H1 (cell line): ENCODE measurements at regions not wholly inside any gene's neighbourhood (a gene's known extent, or its start where the extent isn't known, plus 50 kb on each side); places are given as distances from the start of the nearest gene placed in this dataset.

Experiments used
- CTCF ChIA-PET: fragments of 300-600 bp; sonication (Branson Sonifier 250); formaldehyde crosslinking; loops from one replicate; lab custom pipeline; 2021; ENCODE audit not compliant: partially characterized antibody; lab: Charles Lee
- POLR2A ChIA-PET: fragments of 300-600 bp; sonication (Branson Sonifier 250); formaldehyde crosslinking; loops from one replicate; lab custom pipeline; 2021; ENCODE audit warnings: inconsistent platforms; ENCODE audit not compliant: partially characterized antibody; lab: Charles Lee
- DNase-seq, 2 experiments: peaks; one replicate each; pipeline versions ENCODE4 v3.0.0 to v3.0.0-alpha.2; 2010 to 2022; ENCODE audit warnings: low spot score in 2 of 2, low read depth in 1 of 2, mixed read lengths in 1 of 2
- FAIRE-seq: peaks from 2 replicates; lab custom pipeline; 2011; peaks lifted over from hg19 to GRCh38; lab: Jason Lieb, UNC
- H2AFZ ChIP-seq: 2 replicates; pipeline ENCODE4 v1.8.1; 2012; ENCODE audit warnings: low read length, inconsistent platforms
- H2AK5ac ChIP-seq: 2 replicates; pipeline ENCODE4 v1.6.1; 2013; ENCODE audit warnings: low read depth, low read length
- H2BK120ac ChIP-seq: replicated peaks from 2 replicates; pipeline ENCODE3; 2013; ENCODE audit warnings: low read depth, low read length, inconsistent platforms
- H2BK12ac ChIP-seq: 2 replicates; pipeline ENCODE4 v1.6.1; 2013; ENCODE audit warnings: low read depth, low read length
- H2BK15ac ChIP-seq: 2 replicates; pipeline ENCODE4 v1.6.1; 2013; ENCODE audit warnings: low read length
- H2BK20ac ChIP-seq: 2 replicates; pipeline ENCODE4 v1.6.1; 2013; ENCODE audit warnings: low read length
- H2BK5ac ChIP-seq: 2 replicates; pipeline ENCODE4 v1.6.1; 2013; ENCODE audit warnings: low read depth, low read length
- H3K14ac ChIP-seq: 2 replicates; pipeline ENCODE4 v1.6.1; 2013; ENCODE audit warnings: inconsistent platforms; ENCODE audit not compliant: insufficient read length
- H3K18ac ChIP-seq: 2 replicates; pipeline ENCODE4 v1.6.1; 2013; ENCODE audit warnings: low read length; ENCODE audit errors: extremely low read depth
- H3K23ac ChIP-seq: 2 replicates; pipeline ENCODE4 v1.6.1; 2013; ENCODE audit warnings: inconsistent platforms; ENCODE audit not compliant: insufficient read length
- H3K23me2 ChIP-seq: 2 replicates; pipeline ENCODE4 v1.6.1; 2013; ENCODE audit warnings: low read depth, low read length
- H3K27ac ChIP-seq: 2 replicates; pipeline ENCODE4 v1.6.1; 2011; ENCODE audit warnings: low read depth, low read length, inconsistent platforms
- H3K27me3 ChIP-seq, 4 experiments: replicated peaks in 1 of 4; 1 replicate in 1 of 4; 2 replicates in 3 of 4; pipeline versions ENCODE4 v1.6.1 to v1.8.1; 2011 to 2013; ENCODE audit warnings: low read length in 3 of 4, mild to moderate bottlenecking in 3 of 4, inconsistent platforms in 2 of 4, mixed read lengths in 2 of 4, moderate library complexity in 1 of 4; ENCODE audit not compliant: control insufficient read depth in 3 of 4, insufficient read depth in 3 of 4; ENCODE audit errors: extremely low read depth in 1 of 4
- H3K36me3 ChIP-seq, 4 experiments: 2 replicates each; pipeline versions ENCODE4 v1.6.1 to v1.8.1; 2011 to 2013; ENCODE audit warnings: mild to moderate bottlenecking in 4 of 4, low read length in 3 of 4, moderate library complexity in 2 of 4, control low read depth in 1 of 4, inconsistent platforms in 1 of 4; ENCODE audit not compliant: insufficient read depth in 4 of 4, control insufficient read depth in 2 of 4
- H3K4ac ChIP-seq: replicated peaks from 2 replicates; pipeline ENCODE3; 2013; ENCODE audit warnings: low read length, low read depth, mixed read lengths, inconsistent platforms; ENCODE audit not compliant: insufficient read length
- H3K4me1 ChIP-seq, 4 experiments: replicated peaks in 1 of 4; 1 replicate in 1 of 4; 2 replicates in 3 of 4; pipeline versions ENCODE4 v1.6.1 to v1.8.1; 2011 to 2013; ENCODE audit warnings: low read length in 3 of 4, inconsistent platforms in 2 of 4, mixed read lengths in 1 of 4; ENCODE audit not compliant: insufficient read depth in 4 of 4, control insufficient read depth in 3 of 4
- H3K4me2 ChIP-seq, 2 experiments: 2 replicates each; pipeline versions ENCODE4 v1.6.1 to v1.8.1; 2011 to 2013; ENCODE audit warnings: low read depth in 2 of 2, low read length in 2 of 2, control low read depth in 1 of 2, inconsistent platforms in 1 of 2, mild to moderate bottlenecking in 1 of 2; ENCODE audit not compliant: insufficient read depth in 1 of 2
- H3K4me3 ChIP-seq, 4 experiments: fragments of 200-600, 300-600 bp in 1 of 4; sonication (generic), shearing (Covaris generic), sonication (Bioruptor Twin) in 1 of 4; 2 replicates each; pipeline versions ENCODE4 v1.5.1 to v1.8.1; 2011 to 2016; ENCODE audit warnings: low read length in 4 of 4, low read depth in 3 of 4, control low read depth in 2 of 4, inconsistent platforms in 2 of 4, mild to moderate bottlenecking in 2 of 4, mixed read lengths in 1 of 4, moderate library complexity in 1 of 4; ENCODE audit not compliant: insufficient read depth in 2 of 4; ENCODE audit errors: extremely low read depth in 1 of 4
- H3K56ac ChIP-seq: replicated peaks from 2 replicates; pipeline ENCODE3; 2013; ENCODE audit warnings: low read depth, mild to moderate bottlenecking, mixed read lengths, low read length, inconsistent platforms; ENCODE audit not compliant: insufficient read length
- H3K79me1 ChIP-seq: 2 replicates; pipeline ENCODE4 v1.6.1; 2013; ENCODE audit warnings: low read depth, low read length, control low read depth
- H3K79me2 ChIP-seq, 2 experiments: 2 replicates each; pipeline versions ENCODE4 v1.6.1 to v1.8.1; 2012 to 2013; ENCODE audit warnings: low read length in 2 of 2, mild to moderate bottlenecking in 2 of 2, inconsistent platforms in 1 of 2; ENCODE audit not compliant: insufficient read depth in 2 of 2, control insufficient read depth in 1 of 2
- H3K9ac ChIP-seq, 4 experiments: replicated peaks in 1 of 4; 1 replicate in 1 of 4; 2 replicates in 3 of 4; pipeline versions ENCODE4 v1.6.1 to v1.8.1; 2011 to 2013; ENCODE audit warnings: low read depth in 3 of 4, low read length in 3 of 4, control low read depth in 2 of 4, mild to moderate bottlenecking in 2 of 4, moderate library complexity in 2 of 4, inconsistent platforms in 1 of 4; ENCODE audit errors: extremely low read depth in 1 of 4
- H3K9me3 ChIP-seq, 2 experiments: 2 replicates each; pipeline versions ENCODE4 v1.6.1 to v1.8.1; 2012 to 2013; ENCODE audit warnings: mild to moderate bottlenecking in 2 of 2, moderate library complexity in 2 of 2, control low read depth in 1 of 2, inconsistent platforms in 1 of 2, low read depth in 1 of 2, low read length in 1 of 2, mixed read lengths in 1 of 2; ENCODE audit not compliant: insufficient read depth in 2 of 2
- H4K20me1 ChIP-seq, 2 experiments: replicated peaks in 1 of 2; 2 replicates each; pipeline versions ENCODE3 to v1.8.1; 2011 to 2013; ENCODE audit warnings: inconsistent platforms in 2 of 2, low read length in 2 of 2, mild to moderate bottlenecking in 1 of 2; ENCODE audit not compliant: insufficient read depth in 2 of 2, control insufficient read depth in 1 of 2
- H4K5ac ChIP-seq: 2 replicates; pipeline ENCODE4 v1.6.1; 2013; ENCODE audit warnings: low read length, low read depth, mixed read lengths, inconsistent platforms; ENCODE audit not compliant: insufficient read length
- H4K8ac ChIP-seq: 2 replicates; pipeline ENCODE4 v1.8.0; 2013; ENCODE audit warnings: mild to moderate bottlenecking, moderate library complexity, low read length, inconsistent platforms; ENCODE audit not compliant: insufficient read depth; ENCODE audit errors: extremely low read depth
- H4K91ac ChIP-seq: replicated peaks from 2 replicates; pipeline ENCODE3; 2013; ENCODE audit warnings: low read length, mixed read lengths, inconsistent platforms; ENCODE audit not compliant: insufficient read length
- BCL11A ChIP-seq, 2 experiments: IDR thresholded peaks; one replicate each; pipeline ENCODE4 v1.6.1; 2011; ENCODE audit warnings: low read depth in 2 of 2, low read length in 2 of 2, mild to moderate bottlenecking in 2 of 2
- CHD2 ChIP-seq: IDR thresholded peaks from 2 replicates; pipeline ENCODE4 v1.6.1; 2012; ENCODE audit warnings: low read length, improper control_type of control experiment
- EP300 ChIP-seq, 2 experiments: IDR thresholded peaks; 1 replicate in 1 of 2; 2 replicates in 1 of 2; pipeline ENCODE4 v1.6.1; 2011 to 2012; ENCODE audit warnings: low read depth in 2 of 2, low read length in 2 of 2, mild to moderate bottlenecking in 2 of 2, borderline replicate concordance in 1 of 2, inconsistent platforms in 1 of 2, moderate library complexity in 1 of 2
- EZH2 ChIP-seq: fragments of 200-600 bp; sonication (generic); IDR thresholded peaks from 2 replicates; pipeline ENCODE4 v1.7.1; 2012; ENCODE audit warnings: low read depth, mild to moderate bottlenecking, moderate library complexity, low read length, inconsistent platforms; ENCODE audit not compliant: severe bottlenecking
- KDM1A ChIP-seq: fragments of 200-600, 300-600 bp; sonication (generic); IDR thresholded peaks from 2 replicates; pipeline ENCODE4 v1.7.1; 2016; ENCODE audit warnings: mild to moderate bottlenecking, low read length, borderline replicate concordance
- SIRT6 ChIP-seq: IDR thresholded peaks from one replicate; pipeline ENCODE4 v1.7.1; 2012; ENCODE audit warnings: low read length, inconsistent platforms
- TAF1 ChIP-seq: IDR thresholded peaks from 2 replicates; pipeline ENCODE4 v1.6.1; 2011; ENCODE audit warnings: mild to moderate bottlenecking, low read depth, low read length
- TEAD4 ChIP-seq: IDR thresholded peaks from 2 replicates; pipeline ENCODE4 v1.6.1; 2012; ENCODE audit warnings: low read depth, low read length, inconsistent platforms, mixed read lengths
- ZNF274 ChIP-seq: IDR thresholded peaks from 2 replicates; pipeline ENCODE4 v1.7.0; 2012; ENCODE audit warnings: low read length, borderline replicate concordance; ENCODE audit errors: extremely low read depth
- WGBS, 2 experiments: shearing (Covaris generic) in 1 of 2; methylation state at CpG; one replicate each; pipeline versions ENCODE4 v1.1.6 to v1.1.7; 2013 to 2015; ENCODE audit warnings: low lambda C conversion rate in 2 of 2, mixed read lengths in 2 of 2, inconsistent platforms in 1 of 2, low coverage in 1 of 2, missing lambda C conversion rate in 1 of 2; ENCODE audit not compliant: insufficient replicate concordance in 2 of 2, insufficient coverage in 1 of 2, insufficient read length in 1 of 2; ENCODE audit errors: extremely low coverage in 1 of 2, missing lambda C conversion rate in 1 of 2; 5-methylcytosine and 5-hydroxymethylcytosine counted together
- TF ChIP-seq, protein P1 (sequence below): IDR thresholded peaks from 2 replicates; pipeline ENCODE4 v1.6.1; 2012; ENCODE audit warnings: inconsistent platforms
- TF ChIP-seq, protein P2 (sequence below): IDR thresholded peaks from 2 replicates; pipeline ENCODE4 v1.6.1; 2012; ENCODE audit warnings: inconsistent platforms

DNA sequence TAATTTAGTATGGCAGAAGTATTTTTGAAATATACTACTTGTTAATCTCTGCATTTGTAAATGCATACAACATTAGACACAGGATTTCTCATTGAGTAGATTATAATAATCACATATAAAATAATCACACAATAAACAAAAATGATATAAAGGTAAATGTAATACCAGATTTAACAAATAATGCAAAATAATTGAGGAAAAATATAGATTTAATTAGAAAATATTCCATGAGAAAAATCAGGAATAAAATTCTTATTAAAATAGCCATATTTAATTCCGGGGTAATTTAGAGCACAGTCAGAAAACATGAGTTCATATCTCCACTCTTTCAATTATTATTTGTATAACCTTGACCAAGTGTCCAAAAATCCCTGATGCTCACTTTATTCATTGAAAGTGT, 385.9 kb upstream of the SYT4 start:
- H3K9ac ChIP-seq, result no peak overlapping the region
- no peak overlapping the region for H2AK5ac ChIP-seq
- H2BK20ac ChIP-seq, result no peak overlapping the region
- whole genome bisulfite sequencing, 2 experiments, result 100% methylated on average over 1 of the region's 1 CpG; no CpG with 5 or more reads in 1 of the 2 experiments
- FAIRE-seq, result no peak
- H2BK15ac ChIP-seq, result no peak overlapping the region
- H3K9me3 ChIP-seq, result no peaks in the 10 kb centered on the region
- no peak overlapping the region for H4K91ac ChIP-seq
- no peaks in the 10 kb centered on the region for H3K27me3 ChIP-seq
- H3K4ac ChIP-seq, result no peak overlapping the region
- no peaks in the 10 kb centered on the region for H3K36me3 ChIP-seq
- H3K79me1 ChIP-seq, result no peaks in the 10 kb centered on the region
- no peak overlapping the region for H3K4me2 ChIP-seq
- POLR2A ChIA-PET, result no interaction called here
- no peak overlapping the region for H3K4me3 ChIP-seq
- H3K18ac ChIP-seq, result no peak overlapping the region
- H2BK120ac ChIP-seq, result no peak overlapping the region
- no peak overlapping the region for H3K56ac ChIP-seq
- no peak overlapping the region for H3K27ac ChIP-seq
- no peaks in the 10 kb centered on the region for H3K23me2 ChIP-seq
- no peak overlapping the region for H2BK5ac ChIP-seq
- no peak for TF ChIP-seq ZNF274
- no peak for TF ChIP-seq CHD2
- TF ChIP-seq, protein P1, sequence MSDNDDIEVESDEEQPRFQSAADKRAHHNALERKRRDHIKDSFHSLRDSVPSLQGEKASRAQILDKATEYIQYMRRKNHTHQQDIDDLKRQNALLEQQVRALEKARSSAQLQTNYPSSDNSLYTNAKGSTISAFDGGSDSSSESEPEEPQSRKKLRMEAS, result no peak
- TF ChIP-seq, protein P2, sequence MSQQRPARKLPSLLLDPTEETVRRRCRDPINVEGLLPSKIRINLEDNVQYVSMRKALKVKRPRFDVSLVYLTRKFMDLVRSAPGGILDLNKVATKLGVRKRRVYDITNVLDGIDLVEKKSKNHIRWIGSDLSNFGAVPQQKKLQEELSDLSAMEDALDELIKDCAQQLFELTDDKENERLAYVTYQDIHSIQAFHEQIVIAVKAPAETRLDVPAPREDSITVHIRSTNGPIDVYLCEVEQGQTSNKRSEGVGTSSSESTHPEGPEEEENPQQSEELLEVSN, result no peak
- TF ChIP-seq BCL11A (IDR thresholded peaks at IDR 0.05; ENCODE audit: low read depth in 2 of 2, low read length in 2 of 2), result no peak
- TF ChIP-seq EZH2, result no peak
- TF ChIP-seq EP300 (IDR thresholded peaks at IDR 0.05; ENCODE audit: borderline replicate concordance in 1 of 2, low read depth in 2 of 2, low read length in 2 of 2), result no peak
- no peak for TF ChIP-seq SIRT6
- TF ChIP-seq TEAD4, result no peak
- TF ChIP-seq KDM1A, result no peak
- no peak for TF ChIP-seq TAF1
- TF ChIP-seq, all 59 proteins: peak for 0
- Histone ChIP-seq H4K5ac (no peak overlapping the region), H2BK12ac (no peak overlapping the region), H3K23ac (no peak overlapping the region), H3K79me2 (no peaks in the 10 kb centered on the region), H4K20me1 (no peaks in the 10 kb centered on the region), H2AFZ (no peak overlapping the region), H3K14ac (no peak overlapping the region), H3K4me1 (no peaks in the 10 kb centered on the region; a peak in 1 of 7 replicates), H4K8ac (no peak overlapping the region)
- CTCF ChIA-PET, result no interaction called here
- no peak for DNase-seq
